ENCODE measurements at regions not wholly inside any gene's neighbourhood (a gene's known extent, or its start where the extent isn't known, plus 50 kb on each side); places are given as distances from the start of the nearest gene placed in this dataset.

DNA sequence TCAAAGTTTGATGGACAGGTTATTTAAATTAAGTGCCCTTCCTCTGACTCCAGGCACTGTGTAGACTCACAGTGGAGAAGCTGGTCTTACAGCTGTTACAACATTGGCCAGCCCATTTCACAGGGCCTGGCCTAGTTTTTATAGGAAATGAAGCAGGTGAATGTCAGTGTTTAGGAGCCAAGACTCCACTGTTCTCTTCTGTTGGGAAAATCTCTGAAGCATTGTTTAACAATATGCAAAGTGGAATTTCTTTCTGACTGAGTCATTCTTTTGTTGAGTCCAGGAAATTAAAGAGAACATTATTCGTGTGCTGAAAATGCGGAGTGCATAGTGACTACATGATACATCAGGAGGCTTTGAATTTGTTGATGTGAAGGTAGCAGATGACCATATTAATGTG, 64.7 kb downstream of the ARRDC4 start:
- CTCF ChIA-PET: no interaction called here
- POLR2A ChIA-PET: no interaction called here

DNA sequence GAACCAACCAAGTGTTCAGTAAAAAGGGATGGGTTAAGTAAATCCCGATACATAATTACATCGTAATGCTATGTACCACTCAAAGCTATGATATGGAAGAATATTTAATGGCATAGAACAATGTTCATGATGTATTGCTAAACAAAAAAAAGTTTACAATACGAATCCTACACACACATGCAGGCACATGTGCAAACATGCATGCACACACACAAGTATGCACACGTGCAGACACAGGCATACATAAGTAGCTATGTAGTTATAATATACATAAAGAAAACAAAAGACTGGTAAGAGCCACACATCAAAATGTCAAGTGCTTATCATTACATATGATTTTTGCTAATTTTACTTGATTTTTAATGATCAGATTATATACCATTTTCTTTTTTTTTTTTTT, 74.2 kb downstream of the ARRDC4 start:
- CTCF ChIA-PET: no interaction called here

DNA sequence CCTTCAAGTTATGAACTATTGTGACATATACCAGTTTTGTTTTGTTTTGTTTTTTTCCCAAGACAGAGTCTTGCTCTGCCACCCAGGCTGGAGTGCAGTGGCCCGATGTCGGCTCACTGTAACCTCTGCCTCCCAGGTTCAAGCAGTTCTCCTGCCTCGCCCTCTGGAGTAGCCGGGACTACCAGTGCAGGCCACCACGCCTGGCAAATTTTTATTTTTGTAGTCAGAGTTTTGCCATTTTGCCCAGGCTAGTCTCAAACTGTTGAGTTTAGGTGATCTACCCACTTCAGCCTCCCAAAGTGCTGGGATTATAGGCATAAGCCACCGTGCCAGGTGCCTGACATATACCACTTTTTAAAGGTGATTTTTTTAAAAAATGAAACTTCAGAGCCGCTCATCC, 74.6 kb downstream of the ARRDC4 start:
- ChIA-PET POLR2A (no interaction called here), CTCF (no interaction called here)

More for the DNA sequence above, 74.2 kb downstream of the ARRDC4 start:
- POLR2A ChIA-PET: no interaction called here

DNA sequence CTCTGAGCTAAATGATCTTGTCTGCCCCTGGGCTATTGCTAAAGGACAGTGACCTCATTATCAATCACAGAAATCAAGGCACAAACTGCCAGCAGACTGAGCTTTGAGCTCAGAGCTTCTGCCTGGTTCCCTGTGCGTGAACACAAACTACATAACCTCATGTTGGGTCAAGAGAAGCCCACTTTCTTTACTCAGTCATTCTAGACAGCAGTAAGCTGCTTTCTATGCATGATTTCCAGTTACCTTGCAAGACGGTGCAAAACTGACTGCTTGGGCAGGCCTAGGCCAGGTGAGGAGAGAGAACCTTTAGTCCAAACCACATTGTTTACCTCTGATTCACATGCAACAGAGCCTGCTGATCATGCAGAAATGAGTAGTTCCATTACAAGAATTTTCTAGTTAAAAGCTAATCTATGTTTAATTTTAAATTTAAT, 75.1 kb downstream of the ARRDC4 start:
- CTCF ChIA-PET: no interaction called here
- POLR2A ChIA-PET: no interaction called here

DNA sequence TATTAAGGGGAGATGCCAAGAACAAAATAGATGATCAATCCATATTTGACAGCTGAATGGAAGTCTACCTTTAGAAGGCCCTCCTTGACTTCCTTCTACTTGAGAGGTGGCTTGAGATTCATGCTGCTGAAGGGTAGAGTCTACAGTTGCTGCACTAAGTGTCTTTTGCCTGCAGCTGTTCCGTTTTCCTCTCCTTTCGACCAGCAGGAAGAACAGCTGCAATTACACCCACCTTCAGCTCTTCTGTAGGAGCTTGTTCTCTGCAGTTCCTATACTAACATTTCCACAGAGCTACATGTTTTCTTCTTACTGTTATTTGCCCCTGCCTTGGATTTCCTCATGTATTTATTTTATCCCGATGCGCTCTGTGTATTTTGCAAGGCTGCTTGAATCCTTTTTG, 79.1 kb downstream of the ARRDC4 start:
- CTCF ChIA-PET: no interaction called here

DNA sequence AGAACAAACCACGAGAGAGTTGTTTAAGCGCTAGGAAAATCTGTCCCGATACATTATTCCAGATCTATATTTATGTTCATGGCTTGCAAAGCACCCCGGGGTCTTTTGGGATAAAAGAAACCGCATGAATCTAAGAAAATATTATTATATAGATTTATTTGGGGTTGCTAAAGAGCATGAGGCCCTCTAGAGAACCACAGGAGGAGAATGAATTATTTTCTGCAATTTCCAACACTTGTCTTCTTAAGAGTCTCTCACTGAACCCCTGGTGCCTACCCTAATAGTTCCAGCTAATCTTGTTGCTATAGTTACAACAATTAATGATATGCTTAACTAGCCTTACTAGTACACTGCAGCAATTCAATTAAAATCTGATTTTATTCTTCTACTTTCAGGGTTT, 79.6 kb downstream of the ARRDC4 start:
- ChIA-PET CTCF (no interaction called here), POLR2A (no interaction called here)

More for the DNA sequence above, 79.1 kb downstream of the ARRDC4 start:
- POLR2A ChIA-PET: no interaction called here

DNA sequence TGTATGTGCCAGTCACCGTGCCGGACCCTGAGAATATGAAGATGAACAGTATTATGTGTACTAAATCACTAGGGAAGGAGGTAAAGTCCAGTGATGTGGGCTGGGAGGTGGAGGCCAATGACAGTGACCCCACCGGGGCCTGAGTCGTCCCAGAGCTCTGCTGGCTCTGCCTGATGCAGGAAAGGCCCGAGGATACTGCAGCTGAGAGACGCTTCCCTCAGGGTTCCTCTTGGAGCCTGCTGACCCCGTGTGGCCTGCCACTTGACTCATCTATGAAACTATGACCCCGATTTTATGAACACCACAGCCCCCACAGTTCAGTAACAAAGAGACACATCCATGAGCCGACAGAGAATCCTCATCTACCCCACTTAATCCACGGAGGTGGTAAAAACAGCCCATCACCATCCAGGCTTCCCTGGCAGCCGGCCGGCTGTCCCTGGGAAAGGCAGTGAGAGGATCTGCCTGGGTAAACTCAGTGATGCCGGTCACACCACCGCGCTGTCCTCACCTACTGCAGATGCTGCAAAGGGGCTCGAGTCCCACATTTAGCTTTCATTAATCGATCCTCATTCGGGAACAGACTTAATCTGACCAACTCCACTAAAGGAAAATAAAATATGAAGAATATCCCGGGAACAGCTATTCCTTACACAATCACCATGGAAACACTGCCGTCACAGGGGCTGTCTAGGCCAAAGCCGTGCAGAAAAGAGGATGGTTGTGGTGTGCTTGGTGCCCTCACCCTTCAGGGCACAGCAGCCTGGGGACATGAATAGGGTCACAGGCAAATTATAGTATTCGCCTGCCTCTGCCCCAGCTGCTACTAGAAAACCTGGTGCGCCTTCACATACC, 82.9 kb downstream of the ARRDC4 start:
- POLR2A ChIA-PET: interaction anchor here (0.6 kb wide), 1 partner anchor 33 kb away, joined by 3 read pairs; no protein-coding TSS in a partner anchor
- CTCF ChIA-PET: no interaction called here

DNA sequence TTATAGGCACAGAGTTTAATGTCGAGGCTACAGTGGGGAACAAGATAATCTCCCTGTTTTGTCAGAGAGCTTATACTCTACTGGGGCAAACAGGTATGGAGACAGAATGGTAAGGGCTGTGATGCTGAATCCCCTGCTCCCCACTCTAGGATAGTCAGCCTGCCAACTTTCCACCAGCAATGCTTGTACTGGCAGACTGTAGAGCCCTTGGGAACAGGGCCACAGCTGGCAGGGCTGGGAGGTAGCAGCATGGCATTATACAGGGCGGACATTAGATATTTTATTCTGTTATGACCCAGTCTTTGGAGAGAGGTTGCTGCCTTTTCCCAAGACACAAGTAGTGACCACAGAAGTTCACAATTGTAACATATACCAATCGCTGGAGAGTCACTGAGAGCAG, 91.2 kb downstream of the ARRDC4 start:
- ChIA-PET CTCF (no interaction called here), POLR2A (no interaction called here)

DNA sequence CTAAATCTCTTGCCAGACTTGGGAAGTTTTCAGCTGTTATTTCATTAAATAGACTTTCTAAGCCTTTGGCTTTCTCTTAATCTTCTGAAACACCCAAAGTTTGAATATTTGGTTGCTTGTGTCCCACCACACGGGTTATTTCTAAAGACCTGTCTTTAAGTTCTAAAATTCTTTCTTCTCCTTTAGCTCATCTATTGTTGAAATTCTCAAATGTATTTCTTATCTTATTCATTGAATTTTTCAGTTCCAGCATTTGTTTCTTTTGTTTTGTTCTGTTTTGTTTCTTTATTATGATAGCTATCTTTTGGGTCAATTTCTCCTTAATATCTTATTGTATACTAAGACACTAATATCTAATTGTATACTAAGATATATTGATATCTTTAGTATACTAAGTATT, 97.0 kb downstream of the ARRDC4 start:
- CTCF ChIA-PET: no interaction called here

DNA sequence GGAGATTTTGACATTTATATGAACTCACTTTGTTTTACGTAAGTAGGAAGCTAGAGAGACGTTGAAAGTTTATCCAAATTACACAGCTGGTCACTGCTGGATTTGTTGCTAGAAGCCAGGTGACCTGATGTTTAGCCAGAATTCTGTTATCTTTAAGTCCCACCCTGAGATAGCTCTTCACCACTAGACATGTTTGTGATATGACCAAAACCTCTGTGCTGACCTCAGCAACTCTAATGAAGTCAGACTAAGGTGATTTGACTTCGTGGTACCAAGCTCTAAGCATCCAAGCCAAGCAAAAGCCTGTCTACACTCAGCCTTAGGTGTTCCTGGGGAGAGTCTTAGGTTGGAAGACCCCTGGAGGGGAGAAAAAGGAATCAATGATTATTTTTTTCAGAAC, 102.4 kb downstream of the ARRDC4 start:
- CTCF ChIA-PET: no interaction called here
- POLR2A ChIA-PET: no interaction called here

More for the DNA sequence above, 97.0 kb downstream of the ARRDC4 start:
- POLR2A ChIA-PET: no interaction called here

DNA sequence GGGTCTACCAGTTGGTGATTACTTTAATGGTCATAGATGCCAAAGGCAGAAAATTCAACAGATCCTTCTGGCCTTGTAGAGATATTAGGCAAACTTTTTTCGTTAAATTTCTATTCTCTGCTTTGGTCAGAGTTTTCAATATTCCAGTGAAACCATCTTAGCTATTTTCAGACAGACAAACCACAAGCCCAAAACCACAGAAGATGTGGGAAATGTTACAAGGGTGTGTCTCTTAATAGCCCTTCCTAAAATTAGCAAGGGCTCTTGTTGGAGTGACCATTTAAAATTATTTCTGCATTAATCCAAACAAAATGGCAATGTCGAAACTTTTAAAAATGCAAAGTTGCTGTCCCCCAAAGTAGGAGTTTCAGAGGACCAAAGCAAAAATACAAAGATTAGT, 102.8 kb downstream of the ARRDC4 start:
- ChIA-PET POLR2A (no interaction called here), CTCF (no interaction called here)

DNA sequence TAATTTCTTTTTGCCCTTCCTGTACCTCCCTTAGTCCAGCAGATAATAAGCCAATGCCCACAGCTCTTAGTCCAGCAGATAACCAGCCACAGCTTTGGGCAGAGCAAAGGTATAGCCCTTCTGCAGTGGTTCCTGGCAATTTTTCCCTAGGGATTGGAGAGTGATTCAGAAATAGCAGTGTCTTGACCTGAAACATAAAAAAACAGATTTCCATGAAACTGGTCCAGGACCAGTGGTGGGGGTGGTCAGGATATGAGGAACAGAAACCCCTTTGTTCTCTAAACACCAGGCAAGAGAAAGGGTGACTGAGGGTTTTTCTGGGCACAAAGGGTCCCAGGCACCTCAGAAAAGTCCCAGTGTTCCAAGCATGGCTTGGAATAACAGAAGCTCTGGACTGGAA, 103.4 kb downstream of the ARRDC4 start:
- ChIA-PET POLR2A (no interaction called here), CTCF (no interaction called here)

DNA sequence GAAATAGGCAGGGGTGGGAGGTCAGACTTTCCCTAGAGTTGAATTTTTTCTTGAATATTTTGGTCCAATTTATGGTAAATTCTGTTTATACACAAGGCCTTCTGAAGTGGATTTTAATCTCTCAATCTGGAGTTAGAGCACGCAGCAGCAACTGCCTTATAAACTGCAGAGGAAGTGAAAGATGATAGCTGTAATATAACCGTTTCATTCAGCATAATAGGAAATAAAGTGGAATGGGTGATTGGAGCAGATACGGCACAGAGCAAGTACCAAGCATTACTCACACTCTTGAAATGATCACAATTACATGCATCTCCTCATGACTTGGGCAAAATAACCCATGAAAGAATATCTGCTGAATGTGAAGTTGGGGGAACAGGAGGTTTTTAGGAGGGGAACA, 106.8 kb downstream of the ARRDC4 start:
- CTCF ChIA-PET: no interaction called here
- POLR2A ChIA-PET: no interaction called here

DNA sequence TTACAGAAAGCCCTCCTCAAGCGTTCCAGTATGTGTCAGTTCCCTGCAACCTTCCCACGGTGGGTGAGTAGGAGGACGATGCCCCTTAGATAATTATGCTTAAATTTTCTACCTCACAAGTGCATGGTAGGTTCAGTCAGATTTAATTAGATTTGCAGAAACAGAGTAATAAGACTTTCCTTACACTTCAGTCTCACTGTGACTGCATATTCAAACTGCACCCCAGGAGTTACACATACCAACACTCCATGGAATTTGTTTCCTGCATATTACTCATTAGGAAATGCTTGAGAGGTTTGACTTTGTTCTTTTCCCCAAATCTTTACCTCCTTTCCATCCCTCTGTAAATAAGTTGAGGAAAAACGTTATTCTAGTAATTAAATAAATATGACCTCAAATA, 108.8 kb downstream of the ARRDC4 start:
- POLR2A ChIA-PET: no interaction called here
- CTCF ChIA-PET: no interaction called here

DNA sequence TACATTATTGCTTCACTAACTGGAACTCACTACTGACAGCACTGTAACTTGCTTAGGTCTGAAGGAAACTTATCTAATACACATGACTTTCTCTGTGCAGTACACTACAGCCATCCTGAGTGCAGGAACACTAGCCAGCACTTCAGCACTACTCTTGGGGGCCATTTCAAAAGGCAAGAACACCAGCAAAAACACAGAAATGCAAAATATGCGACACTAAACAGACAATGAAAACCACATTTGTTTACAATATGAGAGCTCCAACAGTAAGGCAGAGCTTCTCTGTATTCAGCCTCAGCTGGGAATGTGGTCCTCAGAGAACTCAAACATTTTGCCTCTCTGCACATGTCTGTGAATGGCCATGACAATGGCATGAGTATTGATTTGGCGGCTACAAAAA, 109.6 kb downstream of the ARRDC4 start:
- ChIA-PET CTCF (interaction anchor here (0.5 kb wide), 1 partner anchor 9 kb away, joined by 3 read pairs; no protein-coding TSS in a partner anchor), POLR2A (no interaction called here)

DNA sequence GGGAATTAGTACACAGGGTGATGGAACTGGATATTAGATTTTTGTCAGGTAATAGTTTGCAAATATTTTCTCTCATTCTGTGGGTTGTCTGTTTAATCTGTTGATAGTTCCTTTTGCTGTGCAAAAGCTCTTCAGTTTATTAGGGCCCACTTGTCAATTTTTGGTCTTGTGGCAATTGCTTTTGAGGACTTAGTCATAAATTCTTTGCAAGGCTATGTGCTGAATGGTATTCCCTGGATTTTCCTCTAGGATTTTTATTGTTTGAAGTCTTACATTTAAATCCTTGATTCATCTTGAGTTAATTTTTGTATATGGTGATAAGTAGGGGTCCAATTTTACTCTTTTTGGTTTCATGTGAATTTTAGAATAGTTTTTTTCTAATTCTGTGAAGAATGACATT, 111.3 kb downstream of the ARRDC4 start:
- CTCF ChIA-PET: no interaction called here

DNA sequence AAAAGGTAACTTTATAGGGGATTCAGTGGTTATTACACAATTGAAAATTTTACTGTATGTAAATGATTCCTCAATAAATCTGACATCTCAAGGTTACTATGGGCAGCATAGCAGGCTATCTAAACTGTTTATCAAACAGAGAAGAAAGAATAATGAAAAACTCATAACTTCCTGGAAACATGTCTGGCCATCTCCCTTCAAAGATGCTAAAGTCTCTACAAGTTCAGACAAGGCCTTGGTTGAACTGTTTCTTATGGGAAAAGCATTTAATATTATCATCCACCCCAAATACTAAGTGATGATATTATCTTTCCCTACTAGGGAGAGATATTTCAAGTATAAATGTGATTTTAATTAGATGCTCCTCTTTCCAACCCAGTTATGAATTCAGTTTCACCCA, 114.9 kb downstream of the ARRDC4 start:
- CTCF ChIA-PET: no interaction called here
- POLR2A ChIA-PET: no interaction called here

More for the DNA sequence above, 111.3 kb downstream of the ARRDC4 start:
- POLR2A ChIA-PET: no interaction called here

DNA sequence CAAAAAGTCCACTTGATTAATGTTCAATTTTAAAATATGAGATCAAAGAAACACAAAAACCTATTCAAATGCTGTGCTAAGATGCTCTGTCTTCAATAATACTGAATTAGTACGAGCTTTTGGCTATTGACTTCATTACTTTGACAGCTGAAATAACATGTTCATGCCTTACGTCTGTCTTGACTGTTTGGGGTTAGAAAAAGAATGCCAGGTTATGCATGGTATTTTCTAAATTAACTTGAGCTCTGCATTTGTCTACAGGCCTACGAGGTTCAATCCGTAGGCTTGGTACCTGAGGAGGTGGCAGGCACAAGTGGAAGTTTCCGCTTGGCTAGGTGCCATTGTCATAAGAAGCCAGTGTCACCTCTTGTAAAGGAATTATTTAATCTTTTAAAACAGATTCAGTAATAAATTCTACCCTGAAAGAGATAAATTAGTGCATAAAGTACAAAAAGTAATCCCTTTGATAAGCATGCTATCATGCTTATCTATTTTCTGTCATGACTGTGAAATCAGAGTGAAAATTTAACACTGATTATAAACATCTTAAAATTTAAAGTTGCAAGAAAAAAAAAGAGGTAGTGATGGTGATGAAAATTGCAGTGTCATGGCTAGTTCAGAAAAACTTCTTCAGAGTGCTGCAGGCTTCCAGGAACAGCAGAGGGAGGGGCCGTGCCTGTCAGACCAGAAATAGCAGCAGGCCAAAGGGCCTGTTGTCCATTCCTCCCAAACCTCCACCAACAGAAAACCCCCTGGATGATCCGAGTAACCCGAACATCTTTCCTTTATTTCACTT, 115.7 kb downstream of the ARRDC4 start:
- CTCF ChIA-PET: no interaction called here

DNA sequence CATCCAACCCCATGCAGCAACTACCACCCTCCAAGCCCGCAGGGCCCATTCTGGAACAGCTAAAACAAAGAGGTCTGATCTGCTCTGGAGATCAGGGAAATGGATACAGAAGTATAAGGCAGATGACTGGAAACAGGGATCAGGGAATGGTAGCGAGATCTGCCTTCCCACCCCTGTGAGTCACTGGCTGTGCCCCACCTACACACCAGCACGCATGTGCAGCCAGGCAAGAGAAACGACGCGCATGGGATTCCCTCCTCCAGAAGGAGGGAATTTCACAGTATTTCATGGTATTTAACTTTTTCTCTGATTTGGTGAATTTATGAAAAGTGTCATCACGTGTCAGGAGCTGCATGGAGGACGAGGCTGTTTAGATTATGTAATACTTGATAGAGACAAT, 116.7 kb downstream of the ARRDC4 start:
- POLR2A ChIA-PET: no interaction called here
- CTCF ChIA-PET: no interaction called here

More for the DNA sequence above, 115.7 kb downstream of the ARRDC4 start:
- POLR2A ChIA-PET: no interaction called here

DNA sequence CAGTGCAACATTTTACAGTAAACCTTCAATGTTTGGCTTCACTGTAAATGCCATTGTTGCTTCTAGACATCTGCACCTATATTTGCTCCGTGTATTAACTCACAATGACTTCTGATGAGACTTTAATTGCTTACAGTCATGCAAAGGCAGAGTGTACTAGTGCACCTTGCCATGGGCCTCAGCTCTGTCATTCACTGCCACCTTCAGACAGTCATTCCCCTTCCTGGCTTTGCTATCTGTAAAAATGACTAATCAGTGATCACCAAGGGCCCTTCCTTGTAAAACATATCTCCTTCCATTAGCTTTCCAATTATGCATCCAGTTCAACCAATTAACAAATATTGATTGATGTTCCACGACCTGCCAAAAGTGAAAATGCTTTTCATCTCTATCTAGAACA, 120.3 kb downstream of the ARRDC4 start:
- ChIA-PET CTCF (interaction anchor here (0.6 kb wide), 1 partner anchor 139 kb away, joined by 5 read pairs; no protein-coding TSS in a partner anchor), POLR2A (no interaction called here)

DNA sequence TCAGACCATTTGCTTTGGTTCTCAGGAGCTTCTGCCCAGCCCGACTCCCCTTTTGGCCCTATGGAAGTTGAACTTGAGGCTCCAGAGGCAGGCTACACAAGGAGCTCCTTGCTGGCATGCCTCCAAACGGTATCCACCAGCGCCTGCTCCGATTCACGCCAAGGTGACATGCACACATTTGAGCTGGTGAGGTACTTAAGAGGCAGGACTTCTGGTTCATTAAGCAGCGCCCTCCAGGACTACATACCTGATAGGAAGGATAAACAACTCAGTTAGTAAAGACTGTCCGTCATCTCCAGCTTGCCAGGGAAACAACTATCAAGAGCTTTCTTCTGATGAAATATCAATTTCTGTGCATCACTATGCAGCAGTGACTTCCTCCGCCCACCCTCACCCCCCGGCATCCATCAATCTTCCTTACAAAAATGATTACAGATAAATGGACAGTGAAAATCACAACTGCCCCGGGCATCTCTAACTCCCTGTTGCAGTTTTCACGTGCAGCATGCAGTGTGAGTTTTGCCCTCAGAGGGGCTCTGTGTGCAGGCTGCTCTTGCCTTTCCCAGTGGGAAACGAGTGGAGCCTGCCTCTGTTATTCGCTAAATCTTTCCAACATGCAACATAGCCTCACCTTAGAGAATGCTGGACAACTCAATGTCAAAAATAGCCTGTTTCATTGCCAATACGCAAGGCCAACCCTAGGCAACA, 122.9 kb downstream of the ARRDC4 start:
- POLR2A ChIA-PET: no interaction called here
- CTCF ChIA-PET: no interaction called here

All from activated CD8-positive, alpha-beta memory T cell treated with anti-CD3 and anti-CD28 coated beads for 36 hours (primary cell).